T-helper 1 cell treated with Interleukin-12 subunit alpha and Interleukin-12 subunit beta and Interleukin-4 antibody, amounts not matched to agents 30 μg/mL and 1 μg/mL, for 36 hours (primary cell): ENCODE measurements at regions not wholly inside any gene's neighbourhood (a gene's known extent, or its start where the extent isn't known, plus 50 kb on each side); places are given as distances from the start of the nearest gene placed in this dataset.

Experiments
- H3K27ac Mint-ChIP-seq: one replicate; pipeline ENCODE4 v1.8.0; 2021; ENCODE audit warnings: mild to moderate bottlenecking, mixed read lengths
- H3K27me3 Mint-ChIP-seq: one replicate; pipeline ENCODE4 v1.8.0; 2021; ENCODE audit warnings: low read depth, mixed read lengths
- H3K36me3 Mint-ChIP-seq: one replicate; pipeline ENCODE4 v1.8.0; 2021; ENCODE audit warnings: low read depth, mixed read lengths
- H3K4me1 Mint-ChIP-seq: one replicate; pipeline ENCODE4 v1.8.0; 2021; ENCODE audit warnings: low read depth, mixed read lengths
- H3K4me3 Mint-ChIP-seq: one replicate; pipeline ENCODE4 v1.8.0; 2021; ENCODE audit warnings: mild to moderate bottlenecking, moderate library complexity, mixed read lengths
- H3K9me3 Mint-ChIP-seq: one replicate; pipeline ENCODE4 v1.8.0; 2021; ENCODE audit warnings: mixed read lengths

DNA sequence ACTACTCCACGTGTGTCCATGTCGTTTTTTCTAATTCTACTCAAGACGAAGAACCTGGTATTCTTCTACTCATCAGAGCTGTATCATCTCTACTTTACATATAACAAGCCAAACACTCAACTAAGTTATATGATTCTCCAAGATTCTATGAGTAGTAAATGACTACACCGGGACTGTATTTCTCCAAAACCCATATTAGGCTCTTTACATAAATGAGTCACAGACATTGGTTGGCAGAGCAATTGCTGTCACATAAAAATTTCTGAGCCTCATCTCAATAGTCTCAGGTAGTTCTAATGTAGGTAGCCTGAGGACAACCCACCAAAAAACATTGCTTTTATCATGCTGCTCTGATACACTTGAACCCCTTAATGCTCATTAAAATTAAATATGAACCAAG lies 1092.3 kb upstream of the NXPH2 start:
- no peak overlapping the region for H3K27ac Mint-ChIP-seq
- peaks cover 8% of the 10 kb centered on the region for H3K9me3 Mint-ChIP-seq
- no peaks in the 10 kb centered on the region for H3K27me3 Mint-ChIP-seq
- H3K36me3 Mint-ChIP-seq = no peaks in the 10 kb centered on the region
- H3K4me3 Mint-ChIP-seq = no peak overlapping the region
- no peaks in the 10 kb centered on the region for H3K4me1 Mint-ChIP-seq

- Mint-ChIP-seq H3K9me3 (peaks cover 8% of the 10 kb centered on the region), H3K4me1 (no peaks in the 10 kb centered on the region), H3K36me3 (no peaks in the 10 kb centered on the region), H3K27me3 (no peaks in the 10 kb centered on the region), H3K27ac (no peak overlapping the region), H3K4me3 (no peak overlapping the region)
Observed at GRCh38 chr2:139872032-139872431, 1091.8 kb upstream of the NXPH2 start.

DNA sequence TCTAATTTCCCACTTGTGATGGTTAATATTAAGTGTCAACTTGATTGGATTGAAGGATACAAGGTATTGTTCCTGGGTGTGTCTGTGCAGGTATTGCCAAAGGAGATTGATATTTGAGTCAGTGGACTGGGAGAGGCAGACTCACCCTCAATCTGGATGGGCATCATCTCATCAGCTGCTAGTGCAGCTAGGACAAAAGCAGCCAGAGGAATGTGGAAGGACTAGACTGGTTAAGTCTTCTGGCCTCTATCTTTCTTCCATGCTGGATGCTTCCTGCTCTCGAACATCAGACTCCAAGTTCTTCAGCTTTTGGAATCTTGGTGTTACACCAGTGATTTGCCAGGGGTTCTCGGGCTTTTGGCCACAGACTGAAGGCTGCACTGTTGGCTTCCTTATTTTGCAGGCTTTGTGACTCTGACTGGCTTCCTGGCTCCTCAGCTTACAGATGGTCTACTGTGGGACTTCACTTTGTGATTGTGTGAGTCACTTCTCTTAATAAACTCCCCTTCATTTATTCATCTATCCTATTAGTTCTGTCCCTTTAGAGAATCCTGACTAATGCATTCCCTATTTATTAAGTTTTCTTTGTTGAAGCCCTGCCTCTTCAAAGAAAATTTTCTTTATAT lies 1087.5 kb upstream of the NXPH2 start:
- Mint-ChIP-seq H3K27ac (no peak overlapping the region), H3K27me3 (no peaks in the 10 kb centered on the region), H3K4me1 (no peaks in the 10 kb centered on the region), H3K36me3 (no peaks in the 10 kb centered on the region), H3K9me3 (peaks cover 22% of the 10 kb centered on the region), H3K4me3 (no peak overlapping the region)

DNA sequence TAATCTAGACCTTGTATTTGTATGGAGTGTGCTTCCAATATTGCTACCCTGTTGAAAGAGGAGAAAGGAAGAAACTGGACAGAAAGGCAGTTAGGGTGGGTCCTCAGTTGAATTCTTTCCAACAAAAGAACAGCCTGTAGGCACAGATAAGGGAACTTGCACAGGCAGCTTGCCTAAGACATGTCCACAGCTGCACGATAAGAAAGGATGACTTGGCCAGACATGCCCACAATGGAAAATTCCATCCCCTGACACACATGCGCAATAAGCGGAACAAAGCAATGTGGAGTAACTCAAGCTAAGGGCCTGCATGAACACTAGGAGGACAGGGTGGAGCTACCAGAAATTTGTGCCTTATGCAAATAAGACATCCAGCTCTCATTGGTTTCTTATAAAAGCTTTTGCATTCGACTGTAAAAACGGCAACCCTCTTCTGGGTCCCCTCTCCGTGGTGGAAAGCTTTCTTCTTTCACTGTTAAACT lies 1084.7 kb upstream of the NXPH2 start:
- Mint-ChIP-seq H3K4me3 (no peak overlapping the region), H3K36me3 (no peaks in the 10 kb centered on the region), H3K27ac (no peak overlapping the region), H3K4me1 (no peaks in the 10 kb centered on the region), H3K27me3 (no peaks in the 10 kb centered on the region), H3K9me3 (peaks cover 33% of the 10 kb centered on the region)

DNA sequence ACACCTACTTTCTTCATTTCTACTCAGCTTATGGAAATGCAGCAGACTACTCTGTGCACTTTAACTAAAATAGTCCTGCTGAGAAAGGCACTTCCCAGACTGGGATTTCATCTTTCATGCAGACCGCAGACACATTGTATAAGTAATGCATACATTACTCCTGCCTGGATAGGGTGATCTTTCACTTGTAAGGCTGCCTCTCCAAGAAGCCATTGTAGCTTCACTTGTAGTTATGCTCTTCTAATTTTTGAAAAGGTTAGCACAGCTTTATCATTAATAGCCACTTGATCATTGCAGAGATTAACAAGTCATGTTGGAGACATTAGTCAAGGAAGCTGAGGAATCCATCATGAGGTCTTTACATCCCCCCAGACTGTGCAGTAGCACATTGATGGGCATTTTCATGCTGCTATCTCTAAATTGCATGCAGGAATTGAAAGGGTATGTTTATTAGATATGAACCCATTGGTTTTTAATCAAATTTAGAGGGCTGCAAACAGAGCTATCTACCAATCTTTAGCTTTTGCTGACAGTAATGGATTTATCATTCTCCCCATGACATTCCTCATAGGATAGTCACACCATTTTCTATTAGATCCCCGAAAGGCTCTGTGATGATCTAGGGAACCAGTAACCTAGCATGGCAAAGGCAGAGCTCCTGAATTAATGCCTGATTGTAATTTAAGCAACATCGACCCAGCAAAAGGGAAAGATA lies 1074.7 kb upstream of the NXPH2 start:
- H3K4me1 Mint-ChIP-seq = no peaks in the 10 kb centered on the region
- no peaks in the 10 kb centered on the region for H3K36me3 Mint-ChIP-seq
- no peak overlapping the region for H3K4me3 Mint-ChIP-seq
- peaks cover 24% of the 10 kb centered on the region for H3K9me3 Mint-ChIP-seq
- no peaks in the 10 kb centered on the region for H3K27me3 Mint-ChIP-seq
- no peak overlapping the region for H3K27ac Mint-ChIP-seq

DNA sequence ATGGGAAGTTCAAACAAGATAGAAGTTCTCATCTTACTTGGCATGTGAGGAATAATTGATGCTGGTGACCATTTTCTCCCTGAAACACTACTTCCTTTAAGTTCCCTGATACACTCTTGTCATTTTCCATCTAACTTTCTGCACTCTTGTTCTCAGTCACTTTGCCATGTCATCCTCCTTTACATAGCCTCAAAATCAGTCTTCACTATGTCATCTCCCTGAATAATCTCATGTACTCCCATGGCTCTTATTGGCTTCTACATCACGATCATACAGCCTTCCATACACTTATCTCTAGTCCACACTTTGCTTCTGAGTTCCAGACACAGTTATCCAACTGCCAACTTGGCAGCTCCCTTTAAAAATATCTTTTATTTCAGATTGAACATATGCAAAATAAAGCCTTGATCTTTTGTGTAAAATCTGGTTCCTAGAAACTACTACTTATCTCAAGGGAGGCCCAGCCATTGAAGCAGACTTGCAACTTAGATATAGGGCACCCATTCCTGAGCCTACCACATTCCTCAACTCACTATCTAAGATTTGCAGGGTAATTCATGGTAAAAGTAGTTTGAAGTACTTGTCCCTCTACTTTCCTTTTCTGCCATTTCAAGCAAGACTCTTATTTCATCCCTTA lies 1070.2 kb upstream of the NXPH2 start:
- no peak overlapping the region for H3K27ac Mint-ChIP-seq
- H3K9me3 Mint-ChIP-seq = peaks cover 27% of the 10 kb centered on the region
- no peaks in the 10 kb centered on the region for H3K36me3 Mint-ChIP-seq
- H3K4me3 Mint-ChIP-seq = no peak overlapping the region
- no peaks in the 10 kb centered on the region for H3K4me1 Mint-ChIP-seq
- no peaks in the 10 kb centered on the region for H3K27me3 Mint-ChIP-seq

DNA sequence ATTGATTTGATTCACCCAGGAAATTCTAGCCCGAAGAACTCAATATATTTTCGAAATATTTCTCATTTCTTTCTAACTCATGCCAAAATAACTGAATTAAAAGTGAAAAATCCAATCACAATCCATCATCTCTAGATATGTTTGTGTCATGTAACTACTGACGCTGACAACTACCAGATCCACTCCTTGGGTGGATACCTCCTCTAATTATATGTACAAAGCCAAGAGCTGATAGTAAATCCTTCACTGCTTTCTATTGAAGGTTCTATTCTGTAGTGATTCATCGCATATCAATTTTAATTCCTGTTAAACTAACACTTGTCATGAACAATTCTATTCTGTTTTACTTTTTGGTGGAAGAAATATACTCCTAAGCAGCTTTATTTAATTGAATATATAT lies 1056.6 kb upstream of the NXPH2 start:
- Mint-ChIP-seq H3K36me3 (no peaks in the 10 kb centered on the region), H3K4me3 (no peak overlapping the region), H3K27me3 (no peaks in the 10 kb centered on the region), H3K27ac (no peak overlapping the region), H3K4me1 (no peaks in the 10 kb centered on the region), H3K9me3 (peaks cover 9% of the 10 kb centered on the region)

- no peaks in the 10 kb centered on the region for H3K27me3 Mint-ChIP-seq
- H3K36me3 Mint-ChIP-seq = no peaks in the 10 kb centered on the region
- no peaks in the 10 kb centered on the region for H3K4me1 Mint-ChIP-seq
- H3K4me3 Mint-ChIP-seq = no peak overlapping the region
- H3K27ac Mint-ChIP-seq = no peak overlapping the region
- H3K9me3 Mint-ChIP-seq = peaks cover 9% of the 10 kb centered on the region
Observed at GRCh38 chr2:139835101-139835500, 1054.9 kb upstream of the NXPH2 start.

DNA sequence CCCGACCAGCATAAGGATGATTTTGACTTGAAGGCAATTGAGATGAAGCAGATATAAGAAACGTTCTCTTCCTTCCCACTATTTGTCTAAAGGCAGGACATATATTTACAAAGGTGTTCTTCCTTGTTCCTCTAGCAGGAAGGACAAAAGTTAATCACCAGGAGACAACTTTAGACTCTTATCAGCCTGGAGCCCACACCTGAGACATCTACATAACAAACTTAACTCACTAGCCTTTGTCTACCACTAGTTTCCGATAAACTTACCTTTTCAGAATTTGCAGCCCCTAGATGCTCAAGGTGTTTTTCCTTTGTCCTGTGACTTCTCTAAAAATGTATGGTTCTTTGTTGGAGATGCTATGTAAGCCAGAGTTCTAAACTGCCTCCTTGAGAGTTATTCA lies 1047.8 kb upstream of the NXPH2 start:
- H3K4me1 Mint-ChIP-seq = no peaks in the 10 kb centered on the region
- H3K9me3 Mint-ChIP-seq = peaks cover 4% of the 10 kb centered on the region
- no peaks in the 10 kb centered on the region for H3K27me3 Mint-ChIP-seq
- H3K27ac Mint-ChIP-seq = no peak overlapping the region
- H3K4me3 Mint-ChIP-seq = no peak overlapping the region
- H3K36me3 Mint-ChIP-seq = no peaks in the 10 kb centered on the region

DNA sequence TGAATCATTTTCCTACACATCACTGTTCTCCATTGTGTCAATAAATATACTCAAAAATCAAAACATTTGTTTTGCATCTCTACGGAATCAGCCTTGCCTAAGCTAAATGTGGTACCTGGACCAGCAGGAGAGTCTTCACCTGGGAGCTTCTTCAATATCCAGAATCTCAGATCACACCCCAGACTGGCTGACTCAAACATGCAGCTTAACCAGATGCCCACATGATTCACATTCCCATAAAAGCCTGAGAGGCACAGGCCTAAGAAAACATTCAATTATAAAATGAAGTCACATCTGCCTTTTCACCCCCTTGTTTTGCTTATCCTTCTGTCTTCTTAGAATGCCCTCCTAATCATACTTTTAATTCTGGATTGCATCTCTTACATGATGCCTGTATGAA lies 1045.5 kb upstream of the NXPH2 start:
- H3K27me3 Mint-ChIP-seq = no peaks in the 10 kb centered on the region
- no peaks in the 10 kb centered on the region for H3K36me3 Mint-ChIP-seq
- no peaks in the 10 kb centered on the region for H3K4me1 Mint-ChIP-seq
- H3K4me3 Mint-ChIP-seq = no peak overlapping the region
- H3K27ac Mint-ChIP-seq = no peak overlapping the region
- peaks cover 11% of the 10 kb centered on the region for H3K9me3 Mint-ChIP-seq

GRCh38 chr2:139819273-139819796 lies 1039.1 kb upstream of the NXPH2 start:
- Mint-ChIP-seq H3K36me3 (no peaks in the 10 kb centered on the region), H3K4me3 (no peak overlapping the region), H3K9me3 (peaks cover 17% of the 10 kb centered on the region), H3K4me1 (no peaks in the 10 kb centered on the region), H3K27me3 (no peaks in the 10 kb centered on the region), H3K27ac (no peak overlapping the region)

DNA sequence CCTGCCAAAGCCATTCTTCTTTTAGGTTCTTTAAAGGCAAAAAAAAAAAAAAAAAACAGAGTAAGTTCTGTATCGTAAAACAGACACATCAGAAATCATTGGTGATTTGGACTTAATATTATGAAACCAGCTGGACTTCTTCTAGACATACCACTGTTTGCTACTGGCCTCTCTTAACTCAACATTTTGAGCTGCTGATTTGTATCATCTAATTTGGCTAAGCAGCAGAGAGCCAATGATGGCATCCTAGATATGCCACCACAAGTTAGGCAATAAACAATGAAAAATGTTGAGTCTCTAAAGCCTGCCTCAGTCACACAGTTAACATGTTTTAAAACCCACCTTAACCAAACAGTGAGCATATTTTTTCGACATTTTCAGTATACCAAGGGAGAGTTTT lies 1034.3 kb upstream of the NXPH2 start:
- no peak overlapping the region for H3K4me3 Mint-ChIP-seq
- no peaks in the 10 kb centered on the region for H3K36me3 Mint-ChIP-seq
- H3K9me3 Mint-ChIP-seq = peaks cover 7% of the 10 kb centered on the region
- H3K27me3 Mint-ChIP-seq = no peaks in the 10 kb centered on the region
- no peaks in the 10 kb centered on the region for H3K4me1 Mint-ChIP-seq
- H3K27ac Mint-ChIP-seq = no peak overlapping the region

DNA sequence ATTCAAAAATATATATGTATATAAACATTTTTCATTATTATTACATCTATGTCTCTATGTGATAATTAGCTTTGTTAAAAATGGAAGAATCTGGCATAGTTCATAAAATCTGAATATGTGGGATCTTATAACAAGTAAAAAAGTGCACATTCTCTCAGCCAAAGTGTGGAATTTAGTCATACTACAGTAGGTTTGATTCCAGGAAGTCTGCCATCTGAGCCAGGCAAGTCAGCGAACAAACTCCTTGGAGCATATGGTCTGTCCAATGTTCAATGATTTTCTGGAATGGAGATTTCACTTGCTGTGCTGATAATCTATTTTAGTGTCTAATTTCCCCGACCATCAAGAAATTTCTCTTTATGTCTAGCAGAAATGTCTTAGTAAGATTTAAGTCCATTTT lies 1033.2 kb upstream of the NXPH2 start:
- H3K36me3 Mint-ChIP-seq = no peaks in the 10 kb centered on the region
- no peak overlapping the region for H3K4me3 Mint-ChIP-seq
- H3K27me3 Mint-ChIP-seq = no peaks in the 10 kb centered on the region
- no peak overlapping the region for H3K27ac Mint-ChIP-seq
- peaks cover 4% of the 10 kb centered on the region for H3K9me3 Mint-ChIP-seq
- no peaks in the 10 kb centered on the region for H3K4me1 Mint-ChIP-seq

GRCh38 chr2:139805441-139805840 lies 1025.3 kb upstream of the NXPH2 start:
- Mint-ChIP-seq H3K36me3 (no peaks in the 10 kb centered on the region), H3K27ac (no peak overlapping the region), H3K4me1 (no peaks in the 10 kb centered on the region), H3K9me3 (peaks cover 14% of the 10 kb centered on the region), H3K4me3 (no peak overlapping the region), H3K27me3 (no peaks in the 10 kb centered on the region)

DNA sequence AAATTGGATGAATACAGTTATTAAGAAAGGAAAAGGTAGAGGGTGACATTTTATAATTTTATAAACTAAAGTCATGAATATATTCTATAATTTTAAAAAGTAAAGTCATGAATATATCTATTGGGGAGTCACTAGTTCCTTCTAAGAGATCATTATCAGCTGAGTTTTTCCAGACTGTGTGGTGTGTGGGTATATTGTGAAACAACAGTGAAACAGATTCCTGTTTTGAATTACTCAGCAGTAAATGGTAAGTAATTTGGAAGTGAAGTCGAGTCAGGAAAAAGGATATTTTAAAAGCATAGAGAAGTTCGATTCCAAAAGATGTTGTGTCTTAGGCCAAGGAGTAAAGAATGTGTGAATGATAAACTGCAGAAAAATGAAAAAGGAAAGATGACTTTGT lies 1018.2 kb upstream of the NXPH2 start:
- no peaks in the 10 kb centered on the region for H3K27me3 Mint-ChIP-seq
- no peaks in the 10 kb centered on the region for H3K36me3 Mint-ChIP-seq
- no peaks in the 10 kb centered on the region for H3K4me1 Mint-ChIP-seq
- peaks cover 5% of the 10 kb centered on the region for H3K9me3 Mint-ChIP-seq
- no peak overlapping the region for H3K4me3 Mint-ChIP-seq
- H3K27ac Mint-ChIP-seq = no peak overlapping the region
